Lung (tissue), 11 donors: ENCODE measurements at regions not wholly inside any gene's neighbourhood (a gene's known extent, or its start where the extent isn't known, plus 50 kb on each side); places are given as distances from the start of the nearest gene placed in this dataset.

Experiments used
- ATAC-seq: fragments of 200-7000 bp; cut with Tn5 transposase; one replicate; pipeline ENCODE4 v1.9.1; 2020; ENCODE audit warnings: moderate number of reproducible peaks; ENCODE audit not compliant: insufficient read depth, low FRiP score
- DNase-seq, 3 donors: peaks; one replicate each; pipeline ENCODE4 v3.0.0-alpha.2; 2013 to 2017
- H3K27ac ChIP-seq, 2 donors: one replicate each; pipeline ENCODE4 v1.5.1; 2013; ENCODE audit warnings: mild to moderate bottlenecking in 2 of 2, moderate library complexity in 2 of 2, control low read depth in 1 of 2, inconsistent platforms in 1 of 2, low read depth in 1 of 2, low read length in 1 of 2
- H3K27me3 ChIP-seq, 3 donors: one replicate each; pipeline ENCODE4 v1.5.1; 2013; ENCODE audit warnings: low read length in 2 of 3; ENCODE audit not compliant: control insufficient read depth in 3 of 3, insufficient read depth in 3 of 3
- H3K36me3 ChIP-seq, 4 donors: one replicate each; pipeline ENCODE4 v1.5.1; 2013; ENCODE audit warnings: low read length in 4 of 4, mild to moderate bottlenecking in 1 of 4, moderate library complexity in 1 of 4; ENCODE audit not compliant: control insufficient read depth in 4 of 4, insufficient read depth in 4 of 4
- H3K4me1 ChIP-seq, 5 donors: one replicate each; pipeline ENCODE4 v1.5.1; 2013; ENCODE audit warnings: low read length in 5 of 5, mild to moderate bottlenecking in 2 of 5, moderate library complexity in 1 of 5; ENCODE audit not compliant: control insufficient read depth in 5 of 5, insufficient read depth in 5 of 5
- H3K4me3 ChIP-seq: one replicate; pipeline ENCODE4 v1.5.1; 2013; ENCODE audit warnings: mild to moderate bottlenecking, control low read depth, moderate library complexity
- H3K9ac ChIP-seq, 2 donors: one replicate each; pipeline ENCODE4 v1.5.1; 2013; ENCODE audit warnings: low read length in 2 of 2, control low read depth in 1 of 2; ENCODE audit not compliant: insufficient read depth in 1 of 2
- H3K9me3 ChIP-seq, 4 donors: one replicate each; pipeline ENCODE4 v1.5.1; 2013; ENCODE audit warnings: low read length in 3 of 4, mild to moderate bottlenecking in 1 of 4, moderate library complexity in 1 of 4; ENCODE audit not compliant: control insufficient read depth in 4 of 4, insufficient read depth in 3 of 4
- CTCF ChIP-seq: IDR thresholded peaks from 2 replicates; pipeline ENCODE4 v1.5.1; 2012; ENCODE audit warnings: mild to moderate bottlenecking; ENCODE audit errors: control extremely low read depth, extremely low read depth
- WGBS, 2 donors: extraction: QIAGEN DNeasy Blood & Tissue Kit; methylation state at CpG; one replicate each; pipeline ENCODE4 v1.1.7; 2013; 5-methylcytosine and 5-hydroxymethylcytosine counted together
- donor health status: control.
- donor health status: control.
- donor health status: Bipolar disorder and iron deficiency.
- donor health status: healthy.
- donor health status: DM: yes; HTN: yes; CAD: no.

- Histone ChIP-seq H3K27me3 (no peaks in the 10 kb centered on the region), H3K4me1 (peaks cover 0 to 3% (median 0%) of the 10 kb centered on the region in 5 donors), H3K27ac (no peak overlapping the region), H3K9ac (no peak overlapping the region), H3K36me3 (no peaks in the 10 kb centered on the region), H3K9me3 (no peaks in the 10 kb centered on the region), H3K4me3 (no peak overlapping the region)
- DNase-seq, result no peak
- WGBS, 2 donors, result 31 to 63% methylated on average over 5 of the region's 5 CpGs
- no peak for TF ChIP-seq CTCF
- ATAC-seq, result no peak
Measured at GRCh38 chr20:12037521-12037920, 119.8 kb downstream of the BTBD3 start.

GRCh38 chr20:12040261-12040660 is 122.6 kb downstream of the BTBD3 start:
- WGBS, 2 donors, result 91 to 95% methylated on average over 7 of the region's 7 CpGs
- Histone ChIP-seq H3K4me1 (no peaks in the 10 kb centered on the region), H3K4me3 (no peak overlapping the region), H3K27ac (no peak overlapping the region), H3K9ac (no peak overlapping the region), H3K9me3 (no peaks in the 10 kb centered on the region), H3K27me3 (no peaks in the 10 kb centered on the region), H3K36me3 (no peaks in the 10 kb centered on the region)
- TF ChIP-seq CTCF, result no peak
- DNase-seq (no peak), ATAC-seq (no peak)

GRCh38 chr20:12044969-12045368 is 127.3 kb downstream of the BTBD3 start:
- Histone ChIP-seq H3K36me3 (no peaks in the 10 kb centered on the region), H3K4me3 (no peak overlapping the region), H3K9ac (no peak overlapping the region), H3K27me3 (no peaks in the 10 kb centered on the region), H3K9me3 (no peaks in the 10 kb centered on the region), H3K27ac (no peak overlapping the region), H3K4me1 (no peaks in the 10 kb centered on the region)
- no peak for TF ChIP-seq CTCF
- ATAC-seq (no peak), DNase-seq (no peak)

- H3K9me3 ChIP-seq, result no peaks in the 10 kb centered on the region
- DNase-seq (no peak), ATAC-seq (no peak)
- no peak for TF ChIP-seq CTCF
- H3K27me3 ChIP-seq, result no peaks in the 10 kb centered on the region
- no peak overlapping the region for H3K9ac ChIP-seq
- no peaks in the 10 kb centered on the region for H3K36me3 ChIP-seq
- no peak overlapping the region for H3K27ac ChIP-seq
- H3K4me3 ChIP-seq, result no peak overlapping the region
- peaks cover 0 to 2% (median 0%) of the 10 kb centered on the region in 5 donors for H3K4me1 ChIP-seq
- WGBS, 2 donors, result 90% methylated on average over 1 of the region's 1 CpG
Measured at GRCh38 chr20:12047838-12048432, 130.2 kb downstream of the BTBD3 start.
